ENCODE measurements at regions not wholly inside any gene's neighbourhood (a gene's known extent, or its start where the extent isn't known, plus 50 kb on each side); places are given as distances from the start of the nearest gene placed in this dataset.

DNA sequence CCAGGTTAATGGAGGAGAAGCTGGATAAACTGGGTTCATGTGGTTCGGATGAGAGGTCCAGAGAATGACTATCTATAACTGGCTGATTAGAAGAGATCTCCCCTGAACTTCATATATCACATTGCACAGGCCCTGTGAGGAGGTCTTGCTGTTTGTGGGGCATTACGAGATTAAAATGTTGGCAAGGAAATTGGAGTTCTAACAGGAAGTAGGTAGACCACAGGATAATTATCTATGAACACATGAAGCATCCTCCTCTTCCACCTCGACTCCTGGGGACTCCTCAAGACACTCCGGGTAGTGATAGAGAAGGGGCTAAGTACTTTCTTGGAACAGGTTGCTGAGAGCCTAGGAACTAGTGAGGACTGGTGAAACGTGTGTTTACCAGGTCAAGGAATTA lies 418.8 kb downstream of the KCNH5 start:
- TF ChIP-seq, protein P1, sequence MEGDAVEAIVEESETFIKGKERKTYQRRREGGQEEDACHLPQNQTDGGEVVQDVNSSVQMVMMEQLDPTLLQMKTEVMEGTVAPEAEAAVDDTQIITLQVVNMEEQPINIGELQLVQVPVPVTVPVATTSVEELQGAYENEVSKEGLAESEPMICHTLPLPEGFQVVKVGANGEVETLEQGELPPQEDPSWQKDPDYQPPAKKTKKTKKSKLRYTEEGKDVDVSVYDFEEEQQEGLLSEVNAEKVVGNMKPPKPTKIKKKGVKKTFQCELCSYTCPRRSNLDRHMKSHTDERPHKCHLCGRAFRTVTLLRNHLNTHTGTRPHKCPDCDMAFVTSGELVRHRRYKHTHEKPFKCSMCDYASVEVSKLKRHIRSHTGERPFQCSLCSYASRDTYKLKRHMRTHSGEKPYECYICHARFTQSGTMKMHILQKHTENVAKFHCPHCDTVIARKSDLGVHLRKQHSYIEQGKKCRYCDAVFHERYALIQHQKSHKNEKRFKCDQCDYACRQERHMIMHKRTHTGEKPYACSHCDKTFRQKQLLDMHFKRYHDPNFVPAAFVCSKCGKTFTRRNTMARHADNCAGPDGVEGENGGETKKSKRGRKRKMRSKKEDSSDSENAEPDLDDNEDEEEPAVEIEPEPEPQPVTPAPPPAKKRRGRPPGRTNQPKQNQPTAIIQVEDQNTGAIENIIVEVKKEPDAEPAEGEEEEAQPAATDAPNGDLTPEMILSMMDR (IDR thresholded peaks at IDR 0.05; ENCODE audit: poor library complexity), result no peak
- TF ChIP-seq EZH2phosphoT487 (IDR thresholded peaks at IDR 0.05; ENCODE audit: low read depth, severe bottlenecking, unreplicated experiment), result no peak
- no peak for TF ChIP-seq EZH2 (IDR thresholded peaks at IDR 0.05; ENCODE audit: borderline replicate concordance)

All from hepatocyte (in vitro differentiated cells).